GM18858 (cell line): ENCODE measurements at regions not wholly inside any gene's neighbourhood (a gene's known extent, or its start where the extent isn't known, plus 50 kb on each side); places are given as distances from the start of the nearest gene placed in this dataset.
"Not testable (repeated sequence)": the region's sequence is repeated elsewhere in the genome, so short reads cannot be mapped to it uniquely, and the experiment has no call there.

Experiments
- ATAC-seq: cut with Tn5 transposase; IDR thresholded peaks from one replicate; pipeline ENCODE4 v1.9.1; 2021; ENCODE audit not compliant: unreplicated experiment

DNA sequence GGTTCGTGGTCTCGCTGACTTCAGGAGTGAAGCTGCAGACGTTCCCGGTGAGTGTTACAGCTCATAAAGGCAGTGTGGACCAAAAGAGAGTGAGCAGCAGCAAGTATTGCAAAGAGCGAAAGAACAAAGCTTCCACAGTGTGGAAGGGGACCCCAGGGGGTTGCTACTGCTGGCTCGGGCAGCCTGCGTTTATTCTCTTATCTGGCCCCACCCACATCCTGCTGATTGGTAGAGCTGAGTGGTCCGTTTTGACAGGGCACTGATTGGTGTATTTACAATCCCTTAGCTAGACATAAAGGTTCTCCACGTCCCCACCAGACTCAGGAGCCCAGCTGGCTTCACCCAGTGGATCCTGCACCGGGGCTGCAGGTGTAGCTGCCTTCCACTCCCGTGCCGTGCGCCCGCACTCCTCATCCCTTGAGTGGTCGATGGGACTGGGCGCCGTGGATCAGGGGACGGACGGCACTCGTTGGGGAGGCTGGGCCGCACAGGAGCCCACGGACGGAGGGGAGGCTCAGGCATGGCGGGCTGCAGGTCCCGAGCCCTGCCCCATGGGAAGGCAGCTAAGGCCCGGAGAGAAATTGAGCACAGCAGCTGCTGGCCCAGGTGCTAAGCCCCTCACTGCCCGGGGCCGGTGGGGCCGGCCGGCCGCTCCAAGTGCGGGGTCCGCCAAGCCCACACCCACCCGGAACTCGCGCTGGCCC is 2661.6 kb upstream of the PCDH20 start:
- not testable (repeated sequence) for ATAC-seq

DNA sequence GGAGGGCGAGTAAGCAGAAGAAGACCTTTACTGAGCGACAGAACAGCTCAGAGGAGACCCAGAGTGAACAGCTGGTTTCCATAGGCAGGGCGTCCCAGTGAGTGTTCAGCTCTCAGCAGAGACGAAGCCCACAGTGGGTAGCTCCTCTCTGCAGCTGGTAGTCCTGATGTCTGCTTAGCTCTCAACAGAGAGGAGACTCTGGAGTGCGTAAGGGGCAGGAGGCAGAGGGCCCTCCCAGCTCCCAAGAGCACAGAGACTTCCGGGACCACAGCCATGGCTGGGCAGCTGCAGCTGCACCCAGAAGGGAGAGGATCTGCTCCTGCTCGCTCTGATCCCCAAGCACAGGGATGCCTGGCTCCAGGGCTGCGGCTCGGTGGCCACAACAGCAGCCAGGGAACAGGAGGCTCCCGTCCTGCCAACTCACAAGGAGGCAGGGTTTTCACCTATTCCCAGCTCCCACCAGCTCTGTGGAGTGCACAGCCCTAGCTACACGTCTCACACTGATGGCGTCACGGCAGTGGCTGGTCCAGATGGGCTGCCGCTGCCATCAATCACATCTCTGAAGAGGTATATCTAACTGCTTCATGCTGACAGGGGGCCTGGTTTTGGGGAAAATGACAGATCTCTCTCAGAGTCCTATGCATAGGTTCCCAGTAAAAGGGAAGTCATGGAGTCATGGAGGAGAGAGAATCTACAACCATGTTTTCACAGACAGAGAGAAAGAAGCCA is 2660.1 kb upstream of the PCDH20 start:
- ATAC-seq, result no peak

GRCh38 chr13:64074971-64075474 is 2659.4 kb upstream of the PCDH20 start:
- no peak for ATAC-seq

- no peak for ATAC-seq
Observed at GRCh38 chr13:64073203-64073602, 2657.6 kb upstream of the PCDH20 start.

GRCh38 chr13:64071352-64071751 is 2655.7 kb upstream of the PCDH20 start:
- no peak for ATAC-seq

- no peak for ATAC-seq
Observed at GRCh38 chr13:64069892-64070291, 2654.2 kb upstream of the PCDH20 start.

DNA sequence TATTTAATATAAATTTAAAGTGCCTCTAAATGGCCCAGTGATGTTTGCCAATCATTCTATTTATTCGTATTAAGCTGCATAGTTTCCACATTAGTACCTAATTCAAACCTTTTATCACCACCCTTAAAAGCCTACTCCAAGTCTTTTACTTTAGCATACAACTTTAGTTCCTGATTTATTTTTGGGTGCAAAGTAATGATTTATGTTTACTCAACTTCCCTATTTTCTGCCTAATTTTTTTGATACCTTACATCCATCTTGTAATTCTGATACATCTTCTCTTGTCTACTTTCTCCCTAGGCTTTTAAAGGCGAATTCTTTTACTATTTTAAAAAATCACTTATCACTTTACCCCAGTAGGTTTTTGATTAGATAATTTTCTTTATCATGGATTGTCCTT is 2651.1 kb upstream of the PCDH20 start:
- no peak for ATAC-seq

- ATAC-seq, result no peak
Observed at GRCh38 chr13:64061649-64062048, 2646.0 kb upstream of the PCDH20 start.

DNA sequence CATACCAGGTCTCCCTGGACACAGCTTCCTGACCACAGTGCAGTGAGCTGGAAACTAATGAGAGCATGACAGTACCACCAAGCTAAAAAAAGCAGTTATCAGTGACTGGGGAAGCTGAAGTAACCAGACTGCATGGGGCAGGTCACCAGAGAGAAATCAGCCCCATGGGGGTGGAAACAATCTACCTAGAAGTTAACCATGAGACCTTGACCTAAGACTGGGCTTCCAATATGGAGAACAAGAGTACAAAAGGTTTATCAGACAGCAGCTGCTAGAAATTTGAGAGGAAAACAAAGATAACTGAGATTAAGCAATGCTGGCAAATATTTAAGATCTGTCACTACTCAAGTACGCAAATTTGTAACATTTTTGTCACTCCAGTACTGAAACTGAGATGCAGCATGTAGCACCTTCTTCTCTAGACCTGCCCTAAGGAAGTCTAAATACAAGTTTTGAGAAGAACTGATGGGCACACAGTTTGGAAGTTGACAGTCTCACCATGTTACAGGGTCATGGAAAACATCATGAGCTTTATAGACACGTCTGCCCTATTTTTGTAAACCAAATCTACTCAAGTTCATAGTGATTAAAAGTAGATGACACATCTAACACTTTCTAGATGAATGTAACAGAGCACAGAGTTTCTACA is 2641.8 kb upstream of the PCDH20 start:
- ATAC-seq, result no peak

GRCh38 chr13:64054321-64054720 is 2638.7 kb upstream of the PCDH20 start:
- ATAC-seq, result no peak

DNA sequence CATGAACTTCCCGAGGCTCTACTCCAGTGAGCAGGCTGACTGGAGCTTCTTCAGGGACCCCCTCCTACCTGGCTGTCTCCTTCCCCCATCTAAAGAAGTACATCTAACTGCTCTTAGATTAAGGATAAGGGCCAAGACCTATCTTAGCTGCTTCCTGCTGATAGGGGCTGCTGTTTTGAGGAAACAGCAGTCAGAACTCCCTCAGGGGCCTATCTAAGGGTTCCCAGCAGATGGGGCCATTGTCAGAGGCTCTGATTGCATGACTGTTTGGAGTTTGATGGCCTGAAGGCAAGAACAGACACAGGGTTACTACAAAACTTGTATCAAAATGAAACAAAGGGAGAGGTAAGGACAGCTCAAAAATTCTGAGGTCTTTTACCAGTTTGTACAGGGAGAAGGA is 2636.9 kb upstream of the PCDH20 start:
- no peak for ATAC-seq

GRCh38 chr13:64051278-64051677 is 2635.6 kb upstream of the PCDH20 start:
- no peak for ATAC-seq

- ATAC-seq, result no peak
Observed at GRCh38 chr13:64041296-64041695, 2625.6 kb upstream of the PCDH20 start.

GRCh38 chr13:64033921-64034320 is 2618.3 kb upstream of the PCDH20 start:
- no peak for ATAC-seq

DNA sequence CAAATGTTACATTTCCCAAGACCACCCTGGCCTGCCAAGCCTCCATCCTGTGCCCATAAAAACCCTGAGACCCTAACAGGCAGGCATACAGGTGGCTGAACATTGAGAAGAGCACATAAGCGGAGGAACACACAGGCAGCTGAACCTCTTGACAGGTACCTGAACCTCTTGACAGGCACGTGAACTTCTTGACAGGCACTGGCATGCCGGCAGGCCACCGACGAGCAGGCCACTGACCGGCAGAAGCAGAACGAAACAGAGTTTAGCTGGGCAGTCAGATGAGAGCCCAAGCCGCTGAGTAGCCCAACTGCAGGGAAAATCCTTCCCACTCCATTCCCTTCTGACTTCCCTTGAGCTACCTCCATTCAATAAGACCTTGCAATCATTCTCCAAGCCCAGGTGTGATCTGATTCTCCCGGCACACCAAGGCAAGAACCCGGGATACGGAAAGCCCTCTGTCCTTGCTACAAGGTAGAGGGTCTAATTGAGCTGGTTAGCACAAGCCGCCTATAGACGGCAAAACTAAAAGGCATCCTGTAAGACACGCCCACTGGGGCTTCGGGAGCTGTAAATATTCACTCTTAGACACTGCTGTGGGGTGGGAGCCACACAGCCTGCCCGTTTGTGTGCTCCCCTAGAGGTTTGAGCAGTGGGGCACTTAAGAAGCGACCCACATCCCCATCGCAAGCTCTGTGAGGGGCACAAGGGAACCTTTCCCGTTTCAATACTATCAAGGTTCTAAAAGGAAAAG is 2613.9 kb upstream of the PCDH20 start:
- ATAC-seq, result no peak

DNA sequence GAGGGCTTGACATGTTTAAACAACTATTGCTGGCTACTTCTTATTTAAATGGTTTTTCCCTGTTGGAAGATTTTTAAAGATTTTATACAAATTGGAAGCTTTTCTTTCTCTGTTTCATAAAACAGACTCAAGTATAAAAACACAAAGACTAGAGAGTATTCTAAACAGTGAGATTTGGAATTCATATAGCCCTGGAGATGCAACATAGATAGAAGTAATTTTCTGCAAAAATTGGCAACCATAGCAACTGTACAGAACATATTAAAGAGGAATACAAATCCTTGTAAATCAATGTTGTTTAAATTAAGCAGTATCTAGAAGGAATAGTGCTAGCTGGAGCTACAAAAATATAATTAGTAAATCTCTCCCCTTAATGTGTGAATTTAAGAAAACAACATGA is 2612.9 kb upstream of the PCDH20 start:
- no peak for ATAC-seq

DNA sequence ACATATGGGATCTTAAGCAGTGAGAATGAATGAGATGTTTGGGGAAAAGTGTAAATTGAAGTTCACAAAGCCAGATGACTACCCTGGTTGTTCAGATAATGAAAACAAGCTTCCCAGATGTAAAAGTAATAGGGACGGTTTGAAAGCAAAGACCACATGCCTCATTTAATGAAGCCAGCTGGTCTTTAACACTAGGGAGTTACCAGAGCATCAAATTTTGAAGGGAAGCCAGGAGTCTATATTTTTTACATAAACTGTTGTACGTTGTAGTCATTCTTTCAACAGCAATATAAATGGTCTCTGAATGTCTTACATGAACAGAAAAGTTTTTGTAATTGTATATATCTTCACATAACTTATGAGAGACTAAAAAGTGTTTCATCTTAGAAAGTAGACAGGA is 2604.5 kb upstream of the PCDH20 start:
- no peak for ATAC-seq

- no peak for ATAC-seq
Observed at GRCh38 chr13:64007339-64007738, 2591.7 kb upstream of the PCDH20 start.

- ATAC-seq, result no peak
Observed at GRCh38 chr13:64000321-64000720, 2584.7 kb upstream of the PCDH20 start.

DNA sequence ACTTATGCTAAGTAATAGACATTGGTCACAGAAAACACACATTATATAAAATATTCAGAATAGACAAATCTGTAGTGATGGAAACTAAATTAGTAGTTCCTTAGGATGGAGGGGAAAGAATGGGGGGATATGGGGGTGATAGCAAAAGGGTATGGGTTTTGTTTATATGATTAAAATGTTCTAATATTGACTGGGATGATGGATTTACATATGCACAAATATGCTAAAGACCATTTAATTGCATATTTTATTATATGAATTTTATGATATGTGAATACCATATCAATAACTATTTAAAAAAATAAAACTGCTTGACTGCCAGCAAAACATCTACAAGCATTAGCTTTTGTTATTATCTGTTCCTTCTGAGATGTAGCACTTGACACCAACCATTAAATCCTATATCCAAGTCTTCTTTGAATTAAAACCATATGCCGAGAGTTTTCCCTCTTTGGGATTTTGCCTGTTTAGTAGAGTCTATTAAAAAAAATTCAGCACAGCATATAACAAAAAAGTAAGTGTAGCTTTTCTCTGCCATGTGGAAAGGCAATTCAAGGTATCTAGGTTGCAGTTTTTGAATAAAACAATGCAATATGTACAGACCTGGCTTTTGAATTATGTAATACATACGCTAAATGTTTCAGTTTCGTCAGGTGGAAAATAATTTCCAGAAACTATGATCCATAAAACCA is 2584.1 kb upstream of the PCDH20 start:
- no peak for ATAC-seq

DNA sequence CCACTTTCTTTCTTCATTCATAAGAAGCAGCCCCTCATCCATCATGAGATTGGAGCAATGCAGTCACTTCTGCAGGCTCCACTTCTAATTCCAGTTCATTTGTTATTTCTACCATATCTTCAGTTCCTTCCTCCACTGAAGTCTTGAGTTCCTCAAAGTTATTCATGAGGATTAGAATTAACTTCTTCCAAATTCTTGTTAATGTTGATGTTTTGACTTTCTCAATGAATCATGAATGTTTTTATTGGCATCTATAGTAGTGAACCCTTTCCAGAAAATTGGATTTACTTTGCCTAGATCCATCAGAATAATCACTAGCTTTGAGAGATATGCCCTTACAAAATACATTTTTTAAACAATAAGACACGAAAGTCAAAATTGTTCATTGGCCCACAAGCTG is 2567.7 kb upstream of the PCDH20 start:
- no peak for ATAC-seq
